ENCODE measurements at regions not wholly inside any gene's neighbourhood (a gene's known extent, or its start where the extent isn't known, plus 50 kb on each side); places are given as distances from the start of the nearest gene placed in this dataset.

DNA sequence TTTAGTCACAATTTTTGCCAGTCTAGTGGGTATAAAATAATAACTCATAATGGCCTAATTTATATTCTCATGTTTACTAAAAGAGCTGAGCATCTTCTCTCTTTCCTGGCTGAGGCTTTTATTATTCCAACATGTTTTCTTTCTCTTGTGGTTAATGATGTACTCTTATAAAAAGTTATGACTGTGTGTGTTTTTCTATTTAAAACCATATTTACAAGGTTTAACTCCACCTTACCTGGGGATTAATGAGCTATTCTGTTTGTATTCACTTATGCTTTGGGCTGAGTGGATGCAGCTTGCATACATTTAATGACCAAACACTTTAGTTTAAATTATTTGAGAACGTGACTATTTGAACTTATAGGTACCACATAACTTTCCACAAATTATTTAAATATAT, 1365.7 kb upstream of the SLC10A2 start:
- H3K4me3 ChIP-seq (ENCODE audit: extremely low read depth in 1 of 4, insufficient read depth in 2 of 4, low read depth in 3 of 4, low read length in 4 of 4): no peak overlapping the region
- H3K4me1 ChIP-seq (replicated peaks in 1 of 4; ENCODE audit: control insufficient read depth in 3 of 4, insufficient read depth in 4 of 4, low read length in 3 of 4): no peaks in the 10 kb centered on the region
- H3K56ac ChIP-seq (replicated peaks; ENCODE audit: insufficient read length, low read depth, low read length): no peak overlapping the region
- H3K4ac ChIP-seq (replicated peaks; ENCODE audit: insufficient read length, low read depth, low read length): no peak overlapping the region
- no peak overlapping the region for H2BK12ac ChIP-seq (ENCODE audit: low read depth, low read length)
- 89% methylated on average over 1 of the region's 1 CpG; no CpG with 5 or more reads in 1 of the 2 experiments for WGBS, 2 experiments (ENCODE audit: extremely low coverage in 1 of 2, insufficient coverage in 1 of 2, insufficient read length in 1 of 2, insufficient replicate concordance in 2 of 2, low coverage in 1 of 2, low lambda C conversion rate in 2 of 2, missing lambda C conversion rate in 1 of 2)
- no peak overlapping the region for H2BK120ac ChIP-seq (replicated peaks; ENCODE audit: low read depth, low read length)
- no peak overlapping the region for H3K4me2 ChIP-seq (ENCODE audit: insufficient read depth in 1 of 2, low read depth in 2 of 2, low read length in 2 of 2)
- DNase-seq (ENCODE audit: low read depth in 1 of 2, low spot score in 2 of 2) (no peak), FAIRE-seq (no peak)
- no peak overlapping the region for H2BK15ac ChIP-seq (ENCODE audit: low read length)
- no peaks in the 10 kb centered on the region for H3K9me3 ChIP-seq (ENCODE audit: insufficient read depth in 2 of 2, low read depth in 1 of 2, low read length in 1 of 2)
- H3K79me2 ChIP-seq (ENCODE audit: control insufficient read depth in 1 of 2, insufficient read depth in 2 of 2, low read length in 2 of 2): no peaks in the 10 kb centered on the region
- H2AK5ac ChIP-seq (ENCODE audit: low read depth, low read length): no peak overlapping the region
- H2BK5ac ChIP-seq (ENCODE audit: low read depth, low read length): no peak overlapping the region
- H3K36me3 ChIP-seq (ENCODE audit: control insufficient read depth in 2 of 4, insufficient read depth in 4 of 4, low read length in 3 of 4): no peaks in the 10 kb centered on the region
- no peak for TF ChIP-seq TCF12 (IDR thresholded peaks at IDR 0.05; ENCODE audit: low read depth, low read length)
- TF ChIP-seq TAF7 (optimal IDR thresholded peaks at IDR 0.05; ENCODE audit: borderline replicate concordance, low read depth, low read length): no peak
- no peak for TF ChIP-seq TAF1 (IDR thresholded peaks at IDR 0.05; ENCODE audit: low read depth, low read length)
- H2AFZ ChIP-seq (ENCODE audit: low read length): no peak overlapping the region
- no peaks in the 10 kb centered on the region for H3K23me2 ChIP-seq (ENCODE audit: low read depth, low read length)
- no peaks in the 10 kb centered on the region for H3K79me1 ChIP-seq (ENCODE audit: low read depth, low read length)
- H3K9ac ChIP-seq (replicated peaks in 1 of 4; ENCODE audit: extremely low read depth in 1 of 4, low read depth in 3 of 4, low read length in 3 of 4): no peak overlapping the region
- no peak overlapping the region for H4K5ac ChIP-seq (ENCODE audit: insufficient read length, low read depth, low read length)
- H3K27me3 ChIP-seq (replicated peaks in 1 of 4; ENCODE audit: control insufficient read depth in 3 of 4, extremely low read depth in 1 of 4, insufficient read depth in 3 of 4, low read length in 3 of 4): no peaks in the 10 kb centered on the region
- CTCF ChIA-PET (ENCODE audit: partially characterized antibody): interaction anchor here (0.7 kb wide), 1 partner anchor 364 kb away, joined by 3 read pairs; no protein-coding TSS in a partner anchor
- H4K91ac ChIP-seq (replicated peaks; ENCODE audit: insufficient read length, low read length): no peak overlapping the region
- no peak overlapping the region for H3K23ac ChIP-seq (ENCODE audit: insufficient read length)
- no peak overlapping the region for H4K8ac ChIP-seq (ENCODE audit: extremely low read depth, insufficient read depth, low read length)
- no peak overlapping the region for H2BK20ac ChIP-seq (ENCODE audit: low read length)
- no peak overlapping the region for H3K14ac ChIP-seq (ENCODE audit: insufficient read length)
- no peaks in the 10 kb centered on the region for H4K20me1 ChIP-seq (replicated peaks in 1 of 2; ENCODE audit: control insufficient read depth in 1 of 2, insufficient read depth in 2 of 2, low read length in 2 of 2)
- H3K27ac ChIP-seq (ENCODE audit: low read depth, low read length): no peak overlapping the region
- H3K18ac ChIP-seq (ENCODE audit: extremely low read depth, low read length): no peak overlapping the region
- POLR2A ChIA-PET (ENCODE audit: partially characterized antibody): no interaction called here
